HepG2 (cell line): ENCODE measurements at regions not wholly inside any gene's neighbourhood (a gene's known extent, or its start where the extent isn't known, plus 50 kb on each side); places are given as distances from the start of the nearest gene placed in this dataset.

Source experiments
- ATAC-seq: fragments of 200-7000 bp; cut with Tn5 transposase; 3 replicates; pipeline ENCODE4 v1.9.1; 2020; ENCODE audit warnings: mild to moderate bottlenecking, moderate library complexity
- BruUV-seq: library from RNA; stranded (reverse); fragments of 400-500 nt; replicated peaks from 2 replicates; lab custom pipeline; 2021; lab: Mats Ljungman, UMichigan
- CTCF ChIA-PET: fragments of 300-600 bp; formaldehyde crosslinking; extraction: SDS; loops from one replicate; lab custom pipeline; 2021; ENCODE audit warnings: low total read pairs, inconsistent platforms, low intra/inter-chr PET ratio; lab: Yijun Ruan, JAX
- POLR2A ChIA-PET: fragments of 350-600 bp; sonication (Branson Sonifier 250); formaldehyde crosslinking; loops from one replicate; lab custom pipeline; 2020; ENCODE audit warnings: antibody characterized with exemption, inconsistent platforms; lab: Yijun Ruan, JAX
- DNase-seq: peaks from one replicate; pipeline ENCODE4 v3.0.0-alpha.2; 2015; ENCODE audit warnings: low spot score
- FAIRE-seq: peaks from 3 replicates; lab custom pipeline; 2011; peaks lifted over from hg19 to GRCh38; lab: Jason Lieb, UNC
- H2AFZ ChIP-seq: one replicate; pipeline ENCODE4 v1.6.1; 2011; ENCODE audit warnings: low read length, inconsistent platforms
- H3K27ac ChIP-seq: fragments of 300-600 bp; 3 replicates; pipeline ENCODE4 v1.8.0; 2011; ENCODE audit warnings: mixed run types, mild to moderate bottlenecking, mixed read lengths, low read length, inconsistent platforms; ENCODE audit not compliant: insufficient read depth; ENCODE audit errors: extremely low read length
- H3K27me3 ChIP-seq, 2 experiments: fragments of 200-600 bp in 1 of 2; 2 replicates in 1 of 2; 3 replicates in 1 of 2; pipeline versions ENCODE4 v1.6.0 to v1.8.0; 2011; ENCODE audit warnings: low read length in 2 of 2, mild to moderate bottlenecking in 2 of 2, moderate library complexity in 2 of 2, inconsistent platforms in 1 of 2; ENCODE audit not compliant: insufficient read depth in 2 of 2, control insufficient read depth in 1 of 2
- H3K36me3 ChIP-seq, 2 experiments: fragments of 200-600 bp in 1 of 2; replicated peaks in 1 of 2; 2 replicates in 1 of 2; 3 replicates in 1 of 2; pipeline versions ENCODE4 v1.5.1 to v1.8.0; 2011; ENCODE audit warnings: low read length in 2 of 2, inconsistent platforms in 1 of 2; ENCODE audit not compliant: insufficient read depth in 2 of 2, control insufficient read depth in 1 of 2
- H3K4me1 ChIP-seq: 2 replicates; pipeline ENCODE4 v1.5.1; 2012; ENCODE audit warnings: low read length, inconsistent platforms; ENCODE audit not compliant: insufficient read depth
- H3K4me2 ChIP-seq: 2 replicates; pipeline ENCODE4 v1.6.0; 2011; ENCODE audit warnings: low read depth, low read length, inconsistent platforms
- H3K4me3 ChIP-seq, 3 experiments: fragments of 200-600 bp in 1 of 3; sonication (generic), shearing (Covaris generic) in 1 of 3; replicated peaks in 1 of 3; 2 replicates each; pipeline ENCODE4 v1.5.1; 2011 to 2016; ENCODE audit warnings: low read length in 3 of 3, inconsistent platforms in 2 of 3, low read depth in 2 of 3, mild to moderate bottlenecking in 2 of 3, control low read depth in 1 of 3, mixed read lengths in 1 of 3; ENCODE audit not compliant: insufficient read depth in 1 of 3
- H3K79me2 ChIP-seq: one replicate; pipeline ENCODE4 v1.6.1; 2011; ENCODE audit warnings: low read length, inconsistent platforms; ENCODE audit not compliant: insufficient read depth
- H3K9ac ChIP-seq: 2 replicates; pipeline ENCODE4 v1.6.0; 2011; ENCODE audit warnings: mild to moderate bottlenecking, low read depth, low read length, inconsistent platforms; ENCODE audit not compliant: insufficient read depth
- H3K9me3 ChIP-seq: 2 replicates; pipeline ENCODE4 v1.5.1; 2012; ENCODE audit warnings: mild to moderate bottlenecking, low read length
- H4K20me1 ChIP-seq: 2 replicates; pipeline ENCODE4 v1.6.0; 2011; ENCODE audit warnings: inconsistent platforms, mild to moderate bottlenecking, low read length, moderate library complexity; ENCODE audit not compliant: insufficient read depth
- KMT2A ChIP-seq: sonication (generic); formaldehyde crosslinking; IDR thresholded peaks from 2 replicates; pipeline ENCODE4 v1.4.0; 2020; ENCODE audit warnings: missing genetic modification reagents
- MAFF ChIP-seq: IDR thresholded peaks from 2 replicates; pipeline ENCODE4 v1.6.1; 2011; ENCODE audit warnings: low read depth, low read length, improper control_type of control experiment
- POLR2AphosphoS2 ChIP-seq: IDR thresholded peaks from 2 replicates; pipeline ENCODE4 v1.6.1; 2011; ENCODE audit warnings: low read depth, low read length, improper control_type of control experiment
- RFX1 ChIP-seq: fragments of 450-650 bp; IDR thresholded peaks from 2 replicates; pipeline ENCODE4 v1.6.1; 2017
- SAFB2 ChIP-seq: sonication (generic); formaldehyde crosslinking; IDR thresholded peaks from 2 replicates; pipeline ENCODE4 v1.5.1; 2020; ENCODE audit warnings: missing genetic modification reagents, low read depth, mild to moderate bottlenecking, borderline replicate concordance
- SCMH1 ChIP-seq: sonication (generic); formaldehyde crosslinking; IDR thresholded peaks from 2 replicates; pipeline ENCODE4 v1.9.0; 2021; ENCODE audit warnings: missing genetic modification reagents, mild to moderate bottlenecking, borderline replicate concordance
- SIN3A ChIP-seq: IDR thresholded peaks from 2 replicates; pipeline ENCODE4 v1.6.1; 2011; ENCODE audit warnings: low read depth, mild to moderate bottlenecking, control low read depth, low read length, borderline replicate concordance
- TAF15 ChIP-seq: fragments of 200-400 bp; formaldehyde crosslinking; IDR thresholded peaks from one replicate; pipeline ENCODE4 v1.6.1; 2018; ENCODE audit warnings: mild to moderate bottlenecking, low read depth, low read length; ENCODE audit not compliant: poor library complexity, severe bottlenecking
- ZIK1 ChIP-seq: sonication (generic); formaldehyde crosslinking; IDR thresholded peaks from 2 replicates; pipeline ENCODE4 v1.5.0; 2020; ENCODE audit warnings: mild to moderate bottlenecking, low read depth, missing genetic modification reagents, borderline replicate concordance
- ZKSCAN8 ChIP-seq: IDR thresholded peaks from 2 replicates; pipeline ENCODE4 v1.6.1; 2016; ENCODE audit warnings: borderline replicate concordance, missing genetic modification reagents, missing compliant biosample characterization
- ZNF33B ChIP-seq: sonication (generic); formaldehyde crosslinking; IDR thresholded peaks from 2 replicates; pipeline ENCODE4 v1.5.1; 2020; ENCODE audit warnings: mild to moderate bottlenecking, missing genetic modification reagents
- ZNF441 ChIP-seq: sonication (generic); formaldehyde crosslinking; IDR thresholded peaks from 2 replicates; pipeline ENCODE4 v1.7.0; 2021; ENCODE audit warnings: missing genetic modification reagents, borderline replicate concordance
- WGBS: methylation state at CpG from one replicate; pipeline ENCODE4 v1.1.6; 2017; ENCODE audit warnings: low lambda C conversion rate; 5-methylcytosine and 5-hydroxymethylcytosine counted together
- in situ Hi-C: cut with HindIII; loops from 2 replicates; pipeline ENCODE4 v1.10.0; 2017; ENCODE audit warnings: low pct_unique_long_range_greater_than_20kb; ENCODE audit not compliant: extremely low pct_ligation_motif_present
- intact Hi-C: fragments of 100-400 bp; cut with micrococcal nuclease; formaldehyde crosslinking; loops from one replicate; pipeline ENCODE4 v1.10.0; 2022; ENCODE audit not compliant: unreplicated experiment
- TF ChIP-seq, protein P1 (sequence below): sonication (generic); formaldehyde crosslinking; IDR thresholded peaks from 2 replicates; pipeline ENCODE4 v1.4.0; 2020; ENCODE audit warnings: mild to moderate bottlenecking, missing genetic modification reagents

GRCh38 chr6:90895299-90896074, 308.6 kb upstream of the MAP3K7 start:
- no peak overlapping the region for H2AFZ ChIP-seq
- H3K4me2 ChIP-seq = no peak overlapping the region
- no peak for TF ChIP-seq RFX1
- TF ChIP-seq KMT2A (CRISPR knock-in tag) = no peak
- no peak for TF ChIP-seq ZKSCAN8 (CRISPR knock-in tag)
- TF ChIP-seq ZNF441 (CRISPR knock-in tag) = no peak
- TF ChIP-seq SAFB2 (CRISPR knock-in tag) = no peak
- no peak for TF ChIP-seq SCMH1 (CRISPR knock-in tag)
- TF ChIP-seq ZNF33B (CRISPR knock-in tag) = no peak
- no peak for TF ChIP-seq ZIK1 (CRISPR knock-in tag)
- TF ChIP-seq, protein P1, sequence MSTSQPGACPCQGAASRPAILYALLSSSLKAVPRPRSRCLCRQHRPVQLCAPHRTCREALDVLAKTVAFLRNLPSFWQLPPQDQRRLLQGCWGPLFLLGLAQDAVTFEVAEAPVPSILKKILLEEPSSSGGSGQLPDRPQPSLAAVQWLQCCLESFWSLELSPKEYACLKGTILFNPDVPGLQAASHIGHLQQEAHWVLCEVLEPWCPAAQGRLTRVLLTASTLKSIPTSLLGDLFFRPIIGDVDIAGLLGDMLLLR = no peak
- TF ChIP-seq SIN3A = no peak
- TF ChIP-seq TAF15 = no peak
- no peak for TF ChIP-seq POLR2AphosphoS2
- TF ChIP-seq MAFF = no peak
- TF ChIP-seq, all 625 proteins: peak for 0
- Histone ChIP-seq H3K9me3 (no peaks in the 10 kb centered on the region), H3K27ac (no peak overlapping the region), H3K79me2 (no peaks in the 10 kb centered on the region), H3K27me3 (peaks cover 0 to 3% of the 10 kb centered on the region in 2 experiments; a peak in 1 of 5 replicates), H3K36me3 (no peaks in the 10 kb centered on the region), H4K20me1 (no peaks in the 10 kb centered on the region), H3K9ac (no peak overlapping the region), H3K4me3 (no peak overlapping the region), H3K4me1 (no peaks in the 10 kb centered on the region)
- CTCF ChIA-PET = no interaction called here
- no TSS peak for BruUV-seq
- FAIRE-seq (no peak), ATAC-seq (no peak), DNase-seq (no peak)
- POLR2A ChIA-PET = no interaction called here
- in situ Hi-C loops = no loop called here
- intact Hi-C loops = no loop called here
- under 1% methylated on average over 9 of the region's 9 CpGs for WGBS
